ENCODE measurements at regions not wholly inside any gene's neighbourhood (a gene's known extent, or its start where the extent isn't known, plus 50 kb on each side); places are given as distances from the start of the nearest gene placed in this dataset.
A peak's percentile ranks its signal among the peaks of the same experiment; 100 is the strongest.

DNA sequence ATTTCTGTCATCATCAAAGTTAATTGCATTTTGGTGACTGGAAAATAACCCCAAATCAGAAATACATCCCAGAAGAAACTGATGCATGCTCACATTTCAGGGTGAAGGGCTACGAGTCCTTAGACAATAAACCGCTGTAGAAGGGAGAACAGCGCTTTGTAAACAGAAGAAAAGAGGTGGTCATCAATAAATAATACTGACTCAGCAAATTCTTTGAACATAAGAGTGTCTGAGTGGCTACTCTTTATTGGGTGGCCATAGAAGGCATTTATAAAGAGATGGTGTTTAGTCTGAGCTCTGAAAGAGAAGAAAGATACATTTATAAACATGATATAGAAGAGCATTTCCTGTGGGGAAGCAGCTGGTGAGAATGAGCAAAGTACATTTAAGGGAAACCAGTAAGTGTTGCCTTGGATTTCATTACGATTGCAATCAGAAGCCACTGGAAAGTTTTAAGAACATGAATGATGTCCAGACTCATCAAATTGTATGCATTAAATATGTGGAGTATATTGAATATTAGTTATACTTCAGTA is 246.9 kb upstream of the GIMD1 start:
- Histone ChIP-seq H3K9me3 (replicated peaks; ENCODE audit: low read length) (no peaks in the 10 kb centered on the region), H3K4me2 (ENCODE audit: low read length) (no peak overlapping the region), H3K4me3 (ENCODE audit: low read length) (no peak overlapping the region), H3K36me3 (ENCODE audit: insufficient read depth, low read length) (no peaks in the 10 kb centered on the region), H3K9ac (ENCODE audit: low read depth, low read length) (no peak overlapping the region), H3K27me3 (ENCODE audit: control insufficient read depth, insufficient read depth, low read length) (no peaks in the 10 kb centered on the region), H3K4me1 (ENCODE audit: control insufficient read depth, insufficient read depth, low read length) (peaks cover 13% of the 10 kb centered on the region)

DNA sequence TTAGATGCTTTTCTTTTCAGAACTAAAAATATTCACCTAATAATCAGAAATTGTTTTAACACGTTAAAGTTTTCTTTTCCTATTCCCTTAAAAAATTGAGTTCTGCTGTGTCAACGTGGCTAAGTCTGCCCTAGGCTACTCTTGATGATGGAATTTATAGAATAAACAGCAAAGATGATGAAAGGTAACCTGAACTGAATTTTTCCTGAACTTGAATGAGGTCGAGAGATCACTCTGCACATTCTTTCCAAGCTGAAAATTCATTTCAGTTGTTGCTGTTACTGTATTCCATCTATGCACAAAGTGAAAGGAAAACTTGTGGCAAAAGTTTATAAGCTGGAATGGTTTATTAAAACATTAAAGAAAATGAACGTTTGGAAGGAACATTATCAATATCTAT is 245.9 kb upstream of the GIMD1 start:
- Histone ChIP-seq H3K27me3 (ENCODE audit: control insufficient read depth, insufficient read depth, low read length) (no peaks in the 10 kb centered on the region), H3K9ac (ENCODE audit: low read depth, low read length) (no peak overlapping the region), H3K9me3 (replicated peaks; ENCODE audit: low read length) (no peaks in the 10 kb centered on the region), H3K36me3 (ENCODE audit: insufficient read depth, low read length) (no peaks in the 10 kb centered on the region), H3K4me2 (ENCODE audit: low read length) (peak overlapping the region; percentile 34), H3K4me1 (ENCODE audit: control insufficient read depth, insufficient read depth, low read length) (peaks cover 13% of the 10 kb centered on the region), H3K4me3 (ENCODE audit: low read length) (no peak overlapping the region)

DNA sequence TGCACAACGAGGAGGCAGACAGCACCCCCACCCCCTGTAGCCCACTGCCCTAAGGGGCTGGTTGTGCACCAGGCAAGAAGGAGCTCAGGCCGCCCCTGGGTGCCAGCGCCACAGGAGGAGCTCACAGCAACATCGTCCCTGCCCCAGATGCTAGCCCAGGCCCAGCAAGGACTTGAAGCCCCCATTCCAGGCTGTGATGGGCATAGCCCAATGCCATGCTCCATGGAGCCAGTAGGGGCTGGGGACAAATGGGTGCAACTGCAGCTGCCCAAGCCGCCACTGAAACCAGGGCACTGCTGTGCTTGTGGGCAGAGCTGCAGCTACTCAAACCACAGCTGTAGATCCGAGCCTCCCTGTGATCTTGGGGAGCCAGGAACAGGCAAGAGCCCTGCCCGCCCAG is 241.3 kb upstream of the GIMD1 start:
- H3K4me3 ChIP-seq (ENCODE audit: low read length) = no peak overlapping the region
- H3K27me3 ChIP-seq (ENCODE audit: control insufficient read depth, insufficient read depth, low read length) = no peaks in the 10 kb centered on the region
- H3K4me1 ChIP-seq (ENCODE audit: control insufficient read depth, insufficient read depth, low read length) = peaks cover 2% of the 10 kb centered on the region
- no peaks in the 10 kb centered on the region for H3K36me3 ChIP-seq (ENCODE audit: insufficient read depth, low read length)
- H3K9ac ChIP-seq (ENCODE audit: low read depth, low read length) = no peak overlapping the region
- no peaks in the 10 kb centered on the region for H3K9me3 ChIP-seq (replicated peaks; ENCODE audit: low read length)
- H3K4me2 ChIP-seq (ENCODE audit: low read length) = no peak overlapping the region

DNA sequence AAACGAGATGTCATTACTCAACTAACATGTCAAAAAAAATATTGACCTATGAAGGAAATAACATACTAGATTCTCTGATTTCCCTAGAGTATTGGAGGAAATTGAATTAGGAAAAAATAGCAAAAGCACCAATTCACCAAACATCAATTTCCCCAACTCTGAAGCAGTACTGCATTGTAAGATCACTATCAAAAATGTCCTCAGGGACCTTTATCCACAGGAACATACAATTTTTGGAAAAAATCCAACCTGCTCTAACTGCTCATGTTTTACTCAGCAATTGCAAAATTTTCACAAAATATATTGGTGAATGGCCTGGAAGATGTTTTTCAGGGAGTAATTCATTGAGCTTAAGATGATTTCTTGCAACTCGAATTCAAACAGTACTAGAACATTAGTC is 239.0 kb upstream of the GIMD1 start:
- Histone ChIP-seq H3K4me3 (ENCODE audit: low read length) (no peak overlapping the region), H3K4me2 (ENCODE audit: low read length) (no peak overlapping the region), H3K36me3 (ENCODE audit: insufficient read depth, low read length) (no peaks in the 10 kb centered on the region), H3K9ac (ENCODE audit: low read depth, low read length) (no peak overlapping the region), H3K4me1 (ENCODE audit: control insufficient read depth, insufficient read depth, low read length) (no peaks in the 10 kb centered on the region), H3K9me3 (replicated peaks; ENCODE audit: low read length) (no peaks in the 10 kb centered on the region), H3K27me3 (ENCODE audit: control insufficient read depth, insufficient read depth, low read length) (no peaks in the 10 kb centered on the region)

DNA sequence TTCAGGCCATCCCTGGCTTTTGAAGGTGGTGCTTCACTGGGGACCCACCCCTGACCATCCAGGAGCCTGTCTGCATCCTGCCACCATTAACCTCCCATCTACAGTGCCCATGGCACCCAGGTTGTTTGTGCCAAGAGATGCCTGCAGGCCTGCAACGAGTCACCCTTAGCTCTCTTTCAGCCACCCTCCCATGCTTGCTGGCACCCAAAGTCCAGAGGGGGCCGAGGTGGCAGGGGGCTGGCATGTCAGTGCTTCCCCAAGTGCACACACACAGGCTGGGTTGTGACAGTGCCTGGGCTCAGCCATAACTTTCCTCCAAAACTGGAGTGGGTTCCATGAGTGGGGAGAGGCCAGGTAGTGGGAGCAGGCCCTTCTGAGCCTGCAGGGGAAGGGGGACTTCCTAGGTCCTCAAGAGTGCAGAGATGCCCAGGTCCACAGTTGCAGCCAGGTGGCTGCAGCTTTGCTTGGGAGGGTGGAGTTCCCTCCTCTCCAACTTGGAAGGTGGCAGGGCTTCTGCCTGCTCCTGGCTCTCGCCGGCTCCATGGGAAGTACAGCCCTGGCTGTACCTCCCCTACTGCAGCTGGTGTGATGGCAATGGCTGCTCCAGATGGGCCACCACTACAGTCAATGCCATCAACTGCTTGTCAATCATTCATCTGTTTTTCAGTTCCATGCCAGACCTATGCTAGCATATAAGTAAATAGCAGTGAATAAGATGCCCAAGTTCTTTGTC is 235.9 kb upstream of the GIMD1 start:
- H3K27me3 ChIP-seq (ENCODE audit: control insufficient read depth, insufficient read depth, low read length) = no peaks in the 10 kb centered on the region
- H3K36me3 ChIP-seq (ENCODE audit: insufficient read depth, low read length) = no peaks in the 10 kb centered on the region
- H3K4me3 ChIP-seq (ENCODE audit: low read length) = no peak overlapping the region

DNA sequence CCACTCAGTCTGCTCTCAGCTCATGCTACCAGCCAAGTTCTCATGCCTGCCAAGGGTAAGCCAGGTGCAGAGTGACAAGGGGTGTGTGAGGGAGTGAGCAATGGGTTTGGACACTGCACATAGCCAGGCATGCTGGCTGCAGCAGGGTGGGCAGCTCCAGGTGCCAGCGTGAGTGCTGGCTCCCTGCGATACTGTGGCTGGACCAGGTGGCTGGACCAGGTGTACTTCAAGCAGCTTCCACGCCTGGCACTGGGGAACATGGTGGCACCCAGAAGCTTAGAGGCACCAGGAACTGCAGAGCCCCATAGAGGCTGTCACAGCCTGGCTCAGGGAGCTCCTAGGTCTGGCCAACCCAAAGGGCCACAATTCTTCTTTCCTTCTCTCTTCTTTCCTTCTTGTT is 234.9 kb upstream of the GIMD1 start:
- Histone ChIP-seq H3K4me3 (ENCODE audit: low read length) (no peak overlapping the region), H3K27me3 (ENCODE audit: control insufficient read depth, insufficient read depth, low read length) (no peaks in the 10 kb centered on the region), H3K36me3 (ENCODE audit: insufficient read depth, low read length) (no peaks in the 10 kb centered on the region), H3K9ac (ENCODE audit: low read depth, low read length) (no peak overlapping the region), H3K9me3 (replicated peaks; ENCODE audit: low read length) (no peaks in the 10 kb centered on the region), H3K4me1 (ENCODE audit: control insufficient read depth, insufficient read depth, low read length) (no peaks in the 10 kb centered on the region), H3K4me2 (ENCODE audit: low read length) (no peak overlapping the region)

More for the DNA sequence above, 235.9 kb upstream of the GIMD1 start:
- Histone ChIP-seq H3K4me1 (ENCODE audit: control insufficient read depth, insufficient read depth, low read length) (no peaks in the 10 kb centered on the region), H3K4me2 (ENCODE audit: low read length) (no peak overlapping the region), H3K9me3 (replicated peaks; ENCODE audit: low read length) (no peaks in the 10 kb centered on the region), H3K9ac (ENCODE audit: low read depth, low read length) (no peak overlapping the region)

DNA sequence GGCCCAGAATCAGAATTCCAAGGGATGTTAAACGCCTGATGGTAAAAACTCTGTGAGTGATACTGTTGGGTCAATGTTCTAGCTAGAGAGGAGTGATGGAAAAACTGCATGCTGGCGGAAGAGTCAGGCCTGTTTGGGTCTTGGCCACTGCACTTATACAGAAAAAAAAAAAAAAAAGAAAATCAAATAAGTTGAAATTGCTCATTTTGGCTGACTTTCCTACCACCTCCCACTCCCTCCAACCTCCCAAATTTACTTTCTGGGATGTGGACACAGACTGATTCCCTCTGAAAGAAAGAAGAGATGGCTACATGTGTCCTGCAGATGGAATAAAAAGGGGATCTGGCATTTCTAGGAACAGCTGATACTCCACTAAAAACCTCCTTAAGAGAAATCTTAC is 234.1 kb upstream of the GIMD1 start:
- Histone ChIP-seq H3K36me3 (ENCODE audit: insufficient read depth, low read length) (no peaks in the 10 kb centered on the region), H3K9ac (ENCODE audit: low read depth, low read length) (no peak overlapping the region), H3K9me3 (replicated peaks; ENCODE audit: low read length) (no peaks in the 10 kb centered on the region), H3K4me1 (ENCODE audit: control insufficient read depth, insufficient read depth, low read length) (no peaks in the 10 kb centered on the region), H3K4me2 (ENCODE audit: low read length) (no peak overlapping the region), H3K27me3 (ENCODE audit: control insufficient read depth, insufficient read depth, low read length) (no peaks in the 10 kb centered on the region), H3K4me3 (ENCODE audit: low read length) (no peak overlapping the region)

DNA sequence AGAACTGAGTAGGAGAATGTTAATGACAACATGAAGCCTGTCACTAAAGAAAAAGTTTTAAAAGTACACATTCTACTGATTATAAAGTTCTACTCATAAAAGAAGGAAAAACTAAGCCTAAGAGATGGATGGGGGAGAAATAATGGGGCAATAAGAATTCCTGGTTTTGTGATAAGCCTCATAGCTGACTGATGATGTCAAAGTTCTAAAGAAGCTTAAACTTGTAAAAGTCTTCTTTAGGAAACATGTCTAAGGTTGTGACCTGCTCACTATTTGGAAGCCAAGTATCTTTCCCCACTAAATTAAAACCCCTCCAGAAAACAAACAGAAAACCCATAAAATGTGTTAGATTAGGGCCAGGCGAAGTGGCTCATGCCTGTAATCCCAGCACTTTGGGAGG is 232.9 kb upstream of the GIMD1 start:
- H3K36me3 ChIP-seq (ENCODE audit: insufficient read depth, low read length) = no peaks in the 10 kb centered on the region
- no peak overlapping the region for H3K4me2 ChIP-seq (ENCODE audit: low read length)
- no peaks in the 10 kb centered on the region for H3K9me3 ChIP-seq (replicated peaks; ENCODE audit: low read length)
- no peak overlapping the region for H3K4me3 ChIP-seq (ENCODE audit: low read length)
- no peaks in the 10 kb centered on the region for H3K27me3 ChIP-seq (ENCODE audit: control insufficient read depth, insufficient read depth, low read length)
- no peaks in the 10 kb centered on the region for H3K4me1 ChIP-seq (ENCODE audit: control insufficient read depth, insufficient read depth, low read length)
- H3K9ac ChIP-seq (ENCODE audit: low read depth, low read length) = no peak overlapping the region

DNA sequence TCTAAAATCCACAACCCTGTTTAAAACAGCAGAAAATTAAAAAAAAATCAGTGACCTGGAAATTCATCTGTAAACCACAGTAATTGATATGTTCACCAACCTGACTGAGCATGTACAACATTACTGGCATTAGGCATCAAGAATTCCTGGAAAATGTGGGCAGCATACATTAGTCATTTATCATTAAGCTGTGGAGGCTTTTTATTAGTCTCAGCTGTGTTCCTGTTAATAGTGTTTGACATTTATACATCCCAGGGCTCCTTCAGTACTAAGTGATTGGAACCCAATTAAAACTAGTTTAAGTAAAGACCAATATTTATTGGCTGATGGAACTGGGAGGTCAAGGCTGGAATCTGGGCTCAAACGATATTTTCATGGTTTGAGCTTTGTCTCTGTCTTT is 227.3 kb upstream of the GIMD1 start:
- H3K4me1 ChIP-seq (ENCODE audit: control insufficient read depth, insufficient read depth, low read length) = peaks cover 8% of the 10 kb centered on the region
- no peaks in the 10 kb centered on the region for H3K27me3 ChIP-seq (ENCODE audit: control insufficient read depth, insufficient read depth, low read length)
- no peaks in the 10 kb centered on the region for H3K36me3 ChIP-seq (ENCODE audit: insufficient read depth, low read length)
- no peak overlapping the region for H3K4me3 ChIP-seq (ENCODE audit: low read length)
- no peaks in the 10 kb centered on the region for H3K9me3 ChIP-seq (replicated peaks; ENCODE audit: low read length)
- H3K9ac ChIP-seq (ENCODE audit: low read depth, low read length) = no peak overlapping the region
- no peak overlapping the region for H3K4me2 ChIP-seq (ENCODE audit: low read length)

DNA sequence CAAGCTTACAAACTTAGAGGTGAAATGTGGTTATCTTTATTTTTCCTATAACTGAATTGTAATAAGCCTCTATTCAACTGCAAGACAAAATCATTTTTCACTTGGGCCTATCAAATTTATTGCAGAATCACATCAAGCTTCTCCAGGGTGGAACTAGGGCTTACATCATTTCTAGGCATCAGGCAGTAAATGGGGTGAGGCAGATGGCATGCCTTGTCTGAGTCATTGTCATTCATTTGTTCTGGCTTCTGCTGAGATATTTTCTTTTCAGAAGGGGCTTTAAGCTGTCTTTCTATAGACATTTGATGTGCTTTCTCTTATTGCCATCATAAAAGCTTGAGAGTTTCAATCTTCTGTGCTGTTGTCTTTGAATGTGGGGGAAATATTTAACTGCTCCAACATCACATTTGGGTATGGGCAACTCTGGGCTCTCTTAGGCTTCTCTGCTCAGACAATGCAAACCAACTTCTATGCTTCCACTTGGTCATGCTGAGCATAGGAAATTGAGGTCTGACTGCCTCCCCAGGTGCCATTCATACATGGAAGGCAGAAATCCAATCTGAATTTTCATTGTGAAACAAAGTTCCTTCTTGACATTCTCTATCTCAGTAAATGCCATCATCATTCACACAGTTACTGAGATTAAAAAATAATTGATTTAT is 225.8 kb upstream of the GIMD1 start:
- H3K9ac ChIP-seq (ENCODE audit: low read depth, low read length) = no peak overlapping the region
- H3K9me3 ChIP-seq (replicated peaks; ENCODE audit: low read length) = no peaks in the 10 kb centered on the region
- H3K4me3 ChIP-seq (ENCODE audit: low read length) = no peak overlapping the region
- no peak overlapping the region for H3K4me2 ChIP-seq (ENCODE audit: low read length)
- H3K36me3 ChIP-seq (ENCODE audit: insufficient read depth, low read length) = no peaks in the 10 kb centered on the region
- H3K27me3 ChIP-seq (ENCODE audit: control insufficient read depth, insufficient read depth, low read length) = no peaks in the 10 kb centered on the region
- peaks cover 8% of the 10 kb centered on the region for H3K4me1 ChIP-seq (ENCODE audit: control insufficient read depth, insufficient read depth, low read length)

DNA sequence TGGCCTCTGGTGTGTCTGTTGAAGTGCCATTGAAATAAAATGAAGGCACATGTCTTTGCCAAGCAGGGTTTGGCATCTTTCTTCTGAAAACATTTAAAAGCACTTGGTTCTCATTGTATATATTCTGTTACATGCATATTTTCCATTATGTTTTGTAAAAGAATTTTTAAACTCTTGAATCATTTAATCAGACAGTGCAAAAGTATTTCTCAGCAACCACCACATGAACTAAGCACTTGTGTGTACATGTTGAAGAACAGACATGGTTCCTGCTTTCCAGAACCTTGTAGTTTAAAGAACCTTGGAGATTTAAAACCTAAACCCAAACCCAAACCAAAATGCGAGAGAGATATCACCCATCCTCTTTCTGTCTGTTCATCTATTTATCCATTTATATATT is 220.3 kb upstream of the GIMD1 start:
- H3K9ac ChIP-seq (ENCODE audit: low read depth, low read length) = no peak overlapping the region
- H3K27me3 ChIP-seq (ENCODE audit: control insufficient read depth, insufficient read depth, low read length) = no peaks in the 10 kb centered on the region
- no peak overlapping the region for H3K4me2 ChIP-seq (ENCODE audit: low read length)
- H3K9me3 ChIP-seq (replicated peaks; ENCODE audit: low read length) = no peaks in the 10 kb centered on the region
- no peaks in the 10 kb centered on the region for H3K36me3 ChIP-seq (ENCODE audit: insufficient read depth, low read length)
- H3K4me1 ChIP-seq (ENCODE audit: control insufficient read depth, insufficient read depth, low read length) = peaks cover 43% of the 10 kb centered on the region
- no peak overlapping the region for H3K4me3 ChIP-seq (ENCODE audit: low read length)

DNA sequence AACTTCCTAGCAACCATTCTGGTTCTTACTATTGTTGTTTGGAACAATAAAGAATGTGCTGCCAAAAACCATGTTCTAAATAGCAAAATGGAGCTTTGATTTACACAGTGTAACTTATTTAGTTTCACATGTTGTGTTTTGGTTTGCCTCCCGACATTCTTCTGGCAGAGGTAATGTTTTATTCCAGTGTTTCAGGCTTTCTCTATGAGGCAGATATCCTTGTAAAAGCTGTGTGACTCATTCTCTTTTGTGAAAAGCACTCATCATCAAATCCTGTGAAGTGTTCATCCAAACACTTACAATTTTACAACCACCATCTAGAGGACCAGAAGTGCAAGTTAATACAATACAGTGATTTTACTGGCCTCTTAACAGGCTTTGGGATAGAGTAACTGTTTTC is 219.0 kb upstream of the GIMD1 start:
- peaks cover 52% of the 10 kb centered on the region for H3K4me1 ChIP-seq (ENCODE audit: control insufficient read depth, insufficient read depth, low read length)
- no peaks in the 10 kb centered on the region for H3K27me3 ChIP-seq (ENCODE audit: control insufficient read depth, insufficient read depth, low read length)
- peak overlapping the region; percentile 8 for H3K4me3 ChIP-seq (ENCODE audit: low read length)
- no peaks in the 10 kb centered on the region for H3K9me3 ChIP-seq (replicated peaks; ENCODE audit: low read length)
- peak overlapping the region; percentile 33 for H3K9ac ChIP-seq (ENCODE audit: low read depth, low read length)
- no peaks in the 10 kb centered on the region for H3K36me3 ChIP-seq (ENCODE audit: insufficient read depth, low read length)
- H3K4me2 ChIP-seq (ENCODE audit: low read length) = peak overlapping the region; percentile 55
